ENCODE measurements at regions not wholly inside any gene's neighbourhood (a gene's known extent, or its start where the extent isn't known, plus 50 kb on each side); places are given as distances from the start of the nearest gene placed in this dataset.

- no peak for TF ChIP-seq POLR2AphosphoS5 (IDR thresholded peaks at IDR 0.05; ENCODE audit: low read depth, low read length)
- no peak for TF ChIP-seq CTCF (IDR thresholded peaks at IDR 0.05)
- no peak for TF ChIP-seq REST (IDR thresholded peaks at IDR 0.05; ENCODE audit: insufficient read depth in 1 of 2, low read depth in 2 of 2, low read length in 1 of 2)
- TF ChIP-seq SIN3A (IDR thresholded peaks at IDR 0.05; ENCODE audit: borderline replicate concordance, insufficient read depth, low read depth, low read length), result no peak
- TF ChIP-seq TCF7L2 (IDR thresholded peaks at IDR 0.05; ENCODE audit: low read depth, low read length), result no peak
These were observed 96.9 kb upstream of the CTSC start for GRCh38 chr11:88434333-88434976.

Data from Panc1 (cell line).